HG02884 (cell line): ENCODE measurements at regions not wholly inside any gene's neighbourhood (a gene's known extent, or its start where the extent isn't known, plus 50 kb on each side); places are given as distances from the start of the nearest gene placed in this dataset.

Experiments
- ATAC-seq: cut with Tn5 transposase; IDR thresholded peaks from one replicate; pipeline ENCODE4 v1.9.1; 2021; ENCODE audit warnings: mild to moderate bottlenecking, moderate library complexity; ENCODE audit not compliant: unreplicated experiment

DNA sequence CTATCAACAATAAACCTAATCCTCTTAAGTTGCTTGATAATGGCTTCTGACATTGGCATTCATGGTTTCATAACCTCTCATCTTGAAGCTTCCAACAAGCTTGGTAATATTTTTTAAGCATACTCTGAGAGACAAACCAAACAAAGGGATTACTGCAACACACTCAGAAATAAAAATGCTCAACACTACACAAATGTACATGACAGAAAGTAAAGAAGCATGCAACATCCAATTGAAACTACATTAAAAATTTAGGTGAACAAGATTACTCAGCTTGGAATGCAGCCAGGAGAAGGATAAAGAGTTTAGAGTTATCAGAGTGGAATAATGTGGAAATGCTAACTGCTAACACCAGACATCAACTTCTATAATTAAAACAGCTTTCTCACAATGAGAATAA, 1136.6 kb upstream of the PABPC4L start:
- ATAC-seq = no peak

DNA sequence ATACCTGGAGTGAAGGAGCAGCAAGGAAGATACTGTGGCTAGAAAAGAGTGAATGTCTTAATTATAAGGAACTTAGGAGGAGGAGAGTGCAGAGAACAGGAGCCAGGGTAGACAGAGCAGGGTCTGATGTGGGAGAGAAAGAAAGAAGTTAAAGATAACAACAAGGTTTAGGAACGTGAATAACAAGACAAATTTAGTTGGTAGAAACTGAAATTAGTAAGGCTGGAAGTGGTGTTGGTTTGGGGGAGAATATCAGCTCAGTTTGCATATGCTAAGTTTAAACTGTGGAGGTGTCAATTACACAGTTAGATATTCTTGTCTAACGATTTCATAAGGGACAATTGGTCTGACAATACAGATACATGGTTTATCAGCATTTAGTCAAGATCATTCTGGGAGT, 1123.7 kb upstream of the PABPC4L start:
- no peak for ATAC-seq

DNA sequence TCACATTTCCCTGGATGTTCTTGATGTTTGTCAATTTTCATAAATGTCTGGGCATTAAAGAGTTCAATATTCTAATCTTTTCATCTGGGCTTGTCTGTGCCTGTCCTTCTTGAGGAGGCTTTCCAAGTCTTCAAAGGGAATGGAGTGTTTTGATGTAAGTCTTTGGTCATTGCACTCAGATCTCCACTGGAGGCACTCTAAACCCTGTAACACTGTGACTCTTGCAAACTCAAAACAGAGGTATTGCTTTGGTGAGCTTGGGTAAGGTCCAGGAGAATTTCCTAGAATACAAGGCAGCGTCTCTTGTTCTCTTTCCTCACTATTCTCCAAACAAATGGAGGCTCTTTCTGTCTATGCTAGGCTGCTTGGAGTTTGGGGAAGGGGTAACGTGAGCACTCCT, 1118.1 kb upstream of the PABPC4L start:
- no peak for ATAC-seq

DNA sequence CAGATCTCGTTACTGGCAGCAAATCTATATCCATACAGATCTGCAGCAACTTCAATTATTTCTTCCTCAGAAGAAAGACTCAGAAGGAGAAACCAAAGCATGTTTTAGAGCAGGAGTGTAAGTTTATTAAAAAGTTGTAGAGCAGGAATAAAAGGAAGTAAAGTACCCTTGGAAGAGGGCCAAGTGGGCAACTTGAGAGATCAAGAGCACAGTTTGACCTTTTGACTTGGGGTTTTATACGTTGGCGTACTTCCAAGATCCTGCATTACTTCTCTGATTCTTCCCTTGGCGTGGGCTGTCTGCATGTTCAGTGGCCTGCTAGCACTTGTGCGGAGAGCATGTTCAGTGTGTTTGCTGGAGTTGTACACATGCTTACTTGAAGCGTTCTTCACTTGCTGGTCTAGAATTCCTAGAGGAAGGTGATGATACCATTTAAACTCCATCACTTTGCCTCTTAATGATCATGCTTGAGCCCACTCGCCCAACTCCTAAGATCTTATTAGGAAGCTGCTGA, 1114.7 kb upstream of the PABPC4L start:
- no peak for ATAC-seq

DNA sequence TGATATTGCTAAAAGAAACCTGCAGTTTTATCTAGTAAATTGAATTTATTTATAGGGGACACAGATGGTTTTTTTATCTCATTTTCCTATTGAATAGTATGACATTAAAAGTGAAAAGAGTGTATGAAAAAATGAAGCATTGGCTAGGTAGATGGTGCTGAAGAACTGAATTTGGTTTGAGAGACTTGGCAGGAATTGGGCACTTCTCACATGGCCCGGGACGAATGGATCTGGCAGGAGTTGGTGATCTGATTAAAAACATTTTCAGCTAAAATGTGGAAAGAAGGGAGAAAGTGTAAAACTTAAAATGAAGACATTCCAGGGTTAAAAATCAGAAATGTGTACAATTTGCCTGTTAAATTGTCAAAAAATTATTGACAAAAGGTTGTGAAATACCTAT, 1088.5 kb upstream of the PABPC4L start:
- ATAC-seq = no peak

DNA sequence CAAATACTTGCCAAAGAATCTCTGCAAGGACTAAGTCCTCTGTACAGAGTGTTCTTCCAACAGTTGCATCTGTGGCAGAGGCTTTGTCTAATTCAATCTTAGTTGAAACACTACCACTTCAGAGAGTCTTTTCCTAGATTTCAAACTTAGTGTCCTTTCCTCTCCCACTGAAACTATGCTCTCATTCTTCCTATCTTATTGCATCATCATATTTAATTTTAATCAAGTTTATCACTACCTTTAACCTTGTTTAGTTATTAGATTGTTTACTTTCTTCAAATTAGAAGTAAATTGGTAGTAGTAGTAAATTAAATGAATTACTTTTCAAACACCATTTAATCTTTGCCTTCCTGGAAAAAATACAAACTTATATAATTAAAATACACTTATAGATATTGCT, 1082.3 kb upstream of the PABPC4L start:
- ATAC-seq = no peak

DNA sequence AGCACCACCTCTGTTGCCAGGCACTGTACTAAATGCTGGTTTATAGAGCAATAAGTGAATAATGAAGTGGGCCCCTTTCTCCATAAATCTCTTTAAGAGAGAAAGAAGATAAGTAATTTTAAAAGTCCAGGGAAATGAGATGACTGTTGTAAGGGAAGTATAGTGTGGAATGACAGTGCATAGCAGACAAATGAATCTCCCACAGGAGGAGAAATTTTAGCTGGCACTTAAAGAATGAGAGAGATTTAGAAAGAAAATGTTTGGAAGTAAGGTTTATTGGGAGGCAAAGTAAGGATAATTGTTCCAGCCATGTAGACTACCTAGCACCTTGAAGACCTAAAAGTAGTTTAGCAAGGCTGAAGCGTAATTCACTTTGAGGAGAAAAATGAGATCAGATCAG, 1081.1 kb upstream of the PABPC4L start:
- no peak for ATAC-seq

DNA sequence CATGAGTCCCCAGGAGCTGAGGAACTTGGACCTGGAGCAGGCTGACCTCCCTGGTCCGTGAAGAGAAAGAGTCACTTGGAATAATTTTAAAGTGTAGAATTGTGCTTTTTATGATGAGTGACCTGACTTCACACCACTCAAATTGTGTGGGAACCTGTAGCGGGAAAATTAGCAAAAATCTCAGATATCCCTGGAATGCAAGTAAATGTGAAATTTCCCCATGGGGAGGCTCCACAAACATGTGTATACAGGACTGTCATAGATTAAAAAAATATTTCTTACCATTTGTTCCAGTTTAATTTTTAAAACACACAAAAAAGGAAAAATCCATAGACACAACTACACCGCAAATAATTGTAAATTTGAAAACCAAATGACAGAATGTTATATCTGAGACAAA, 1079.6 kb upstream of the PABPC4L start:
- ATAC-seq = no peak

DNA sequence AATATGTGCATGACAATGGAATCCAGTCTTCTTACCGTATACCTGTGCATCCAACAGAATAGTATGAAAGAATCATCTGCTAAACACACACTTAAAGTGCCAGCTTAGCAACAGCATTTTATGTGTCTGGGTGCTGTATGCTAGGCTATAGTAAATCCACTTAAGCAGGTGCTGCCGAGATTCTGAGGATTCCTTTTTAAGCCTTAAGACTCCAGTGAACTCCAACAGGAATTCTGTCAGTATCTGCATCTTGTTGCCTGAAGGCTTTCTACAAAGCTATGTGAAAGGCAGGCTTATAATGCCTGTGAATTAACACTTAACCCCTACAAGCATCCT, 1076.4 kb upstream of the PABPC4L start:
- ATAC-seq = no peak

DNA sequence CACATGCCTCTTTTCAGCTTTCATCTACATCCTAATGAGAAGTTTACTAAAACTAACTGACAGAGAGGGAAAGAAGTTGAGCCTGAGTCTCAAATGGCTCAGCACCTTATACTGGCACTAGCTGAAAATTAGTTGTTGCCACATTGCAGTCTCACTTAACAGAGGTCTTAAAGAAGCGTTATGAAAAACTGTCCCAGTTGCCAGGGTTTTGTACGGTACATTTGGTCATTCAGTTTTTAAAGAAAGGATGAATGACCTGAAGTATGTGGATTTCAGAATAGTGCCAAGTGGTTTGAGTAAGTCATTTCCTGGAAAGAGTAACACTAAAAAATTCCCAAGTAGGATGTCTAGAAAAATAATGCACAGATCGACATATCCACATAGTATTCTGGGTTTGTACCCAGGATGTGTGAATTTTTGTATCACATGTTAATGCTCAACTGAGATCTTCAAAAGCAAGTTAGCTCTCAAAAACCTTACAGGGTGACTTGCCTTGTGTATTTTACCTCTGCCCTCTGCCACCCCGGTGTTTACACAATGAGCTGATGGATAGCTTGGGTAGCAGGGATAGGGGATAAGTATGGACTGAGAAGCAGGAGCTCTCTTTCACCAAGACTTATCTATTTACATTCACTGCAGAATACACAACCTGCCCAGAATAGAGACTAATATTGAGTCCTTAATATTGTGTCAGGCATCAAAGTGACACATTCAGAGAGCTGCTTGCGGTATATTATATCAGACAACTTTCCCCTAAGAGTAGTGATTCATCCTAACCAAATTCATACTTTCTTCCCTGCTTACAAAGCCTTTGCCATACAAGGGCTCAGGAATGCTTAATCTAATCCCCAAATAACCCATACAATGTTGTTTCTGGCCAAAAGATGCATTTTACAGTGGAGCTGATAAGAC, 1075.7 kb upstream of the PABPC4L start:
- no peak for ATAC-seq

DNA sequence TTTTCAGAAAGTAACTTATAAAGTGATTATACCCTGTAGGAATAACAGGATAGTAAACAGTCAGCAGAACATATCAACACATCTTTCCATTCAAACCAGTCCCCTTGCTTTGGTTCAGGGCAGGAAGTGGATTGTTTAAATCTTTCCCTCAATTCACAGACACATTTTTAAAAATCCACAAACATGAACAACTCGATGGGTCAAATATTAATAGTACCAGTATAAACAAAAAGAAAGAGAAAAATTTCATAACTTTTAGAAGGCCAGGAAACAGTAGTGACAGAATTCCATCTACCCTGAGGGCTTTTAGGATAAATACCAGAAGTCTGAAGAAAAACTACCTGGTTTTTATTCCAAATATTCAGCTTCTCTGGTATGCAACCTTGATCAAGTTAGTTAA, 1072.8 kb upstream of the PABPC4L start:
- no peak for ATAC-seq

DNA sequence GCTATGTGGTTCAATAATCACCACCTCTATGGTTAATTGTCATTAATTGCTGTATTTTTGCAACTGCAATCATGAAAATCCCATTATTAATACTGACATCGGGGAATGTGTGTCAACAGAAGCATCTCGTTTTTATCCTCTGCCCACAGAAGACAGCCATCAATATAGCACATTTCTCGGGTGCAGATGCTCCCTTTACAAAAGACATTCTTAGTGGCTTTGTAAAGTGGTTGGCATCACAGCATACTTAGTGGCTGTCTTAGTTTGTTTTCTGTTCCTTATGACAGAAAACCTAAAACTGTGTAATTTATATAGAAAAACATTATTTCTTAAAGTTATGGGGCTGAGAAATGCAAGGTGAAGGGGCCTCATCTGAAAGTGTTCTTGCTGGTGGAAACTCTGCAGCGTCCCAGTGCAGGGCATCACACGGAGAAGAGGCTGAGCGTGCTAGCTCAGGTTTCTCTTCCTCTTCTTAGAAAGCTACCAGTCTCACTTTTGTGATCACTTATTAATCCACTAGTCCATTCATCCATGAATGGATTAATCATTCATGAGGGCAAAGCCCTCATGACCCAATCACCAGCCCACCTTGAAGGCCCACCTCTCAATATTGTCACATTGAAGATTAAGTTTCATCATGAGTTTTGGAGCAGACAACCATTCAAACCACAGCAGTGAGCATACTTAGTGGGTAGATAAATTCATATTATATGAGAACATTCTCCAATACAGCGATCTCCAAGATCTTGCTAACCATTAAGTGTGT, 1067.7 kb upstream of the PABPC4L start:
- ATAC-seq = no peak

DNA sequence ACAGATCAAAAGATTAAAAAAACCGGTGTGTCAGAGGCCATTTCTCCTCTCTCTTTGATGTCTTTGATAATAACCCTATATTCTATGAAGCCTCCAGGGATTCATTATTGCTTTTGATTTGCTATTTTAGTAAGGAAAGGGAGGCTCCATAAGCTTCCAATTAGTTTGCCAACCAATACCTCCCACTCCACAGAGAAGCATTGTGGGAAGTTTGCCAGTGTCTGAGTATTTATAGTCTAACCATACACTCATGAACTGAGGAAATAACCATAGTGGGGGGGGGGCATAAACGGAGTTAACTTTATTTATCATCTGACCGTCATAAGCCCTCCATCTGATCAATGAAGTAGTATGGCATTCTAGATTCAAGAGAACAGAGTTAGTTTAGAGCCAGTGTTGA, 1066.8 kb upstream of the PABPC4L start:
- no peak for ATAC-seq

DNA sequence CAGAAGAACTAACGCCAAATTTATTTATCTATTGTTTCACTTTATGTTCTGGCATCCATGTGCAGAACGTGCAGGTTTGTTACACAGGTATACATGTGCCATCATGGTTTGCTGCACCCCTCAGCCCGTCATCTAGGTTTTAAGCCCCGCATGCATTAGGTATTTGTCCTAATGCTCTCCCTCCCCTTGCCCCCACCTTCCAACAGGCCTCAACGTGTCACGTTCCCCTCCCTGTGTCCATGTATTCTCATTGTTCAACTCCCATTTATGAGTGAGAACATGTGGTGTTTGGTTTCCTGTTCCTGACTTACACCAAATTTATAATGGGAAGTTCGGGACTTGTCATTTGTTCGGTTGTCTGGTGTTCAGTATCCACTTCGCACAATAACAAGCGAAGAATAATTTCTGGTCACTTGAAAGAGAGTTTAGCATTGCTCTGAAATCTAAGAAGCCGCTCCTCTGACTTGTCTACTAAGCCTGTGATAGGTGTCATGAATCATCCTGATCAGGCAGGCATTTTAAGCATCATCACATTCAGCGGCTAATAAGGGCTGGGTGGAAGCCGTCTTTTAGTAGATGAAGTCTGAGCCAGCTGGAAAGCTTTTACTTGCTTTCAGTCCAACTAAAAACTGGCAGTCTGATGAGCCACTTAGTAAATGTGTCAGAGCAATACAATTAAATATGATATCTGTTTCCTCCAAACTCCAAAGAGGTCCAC, 1065.7 kb upstream of the PABPC4L start:
- no peak for ATAC-seq

DNA sequence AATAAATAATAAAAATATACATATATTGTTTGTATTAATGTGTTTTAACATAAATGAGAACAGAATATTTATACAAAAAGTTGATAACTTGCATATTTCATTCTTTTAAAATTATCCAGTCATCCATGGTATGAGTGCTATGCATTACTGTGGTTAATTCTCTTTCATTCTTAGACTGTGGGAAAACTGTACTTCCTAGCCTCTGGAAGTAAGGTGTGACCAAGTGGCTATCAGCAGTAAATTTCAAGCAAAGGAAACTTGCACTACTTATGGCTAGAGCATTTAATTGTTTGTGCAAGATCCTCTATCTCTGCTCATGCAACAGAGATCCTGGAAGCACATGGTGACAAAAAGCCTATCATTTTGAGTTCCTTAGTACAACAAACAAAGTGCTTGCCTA, 1054.5 kb upstream of the PABPC4L start:
- ATAC-seq = no peak

DNA sequence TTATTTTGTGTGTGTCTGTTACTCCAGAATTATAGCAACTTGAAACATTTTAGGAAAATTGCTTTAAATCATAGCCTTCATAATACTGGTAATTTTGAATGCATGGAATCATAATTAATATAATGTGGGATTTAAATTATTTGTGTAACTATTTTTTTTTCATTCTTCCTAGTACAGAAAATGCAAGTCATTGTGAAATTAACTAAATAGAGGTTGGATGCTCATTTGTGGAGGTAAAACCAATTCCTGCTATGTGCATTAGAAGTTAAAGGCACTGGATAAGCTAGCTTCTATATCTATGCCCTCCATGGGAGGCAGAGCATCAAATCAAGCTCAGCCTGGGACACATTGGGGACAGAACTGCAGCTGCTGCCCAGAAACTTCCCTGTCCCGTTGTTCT, 1048.5 kb upstream of the PABPC4L start:
- no peak for ATAC-seq

DNA sequence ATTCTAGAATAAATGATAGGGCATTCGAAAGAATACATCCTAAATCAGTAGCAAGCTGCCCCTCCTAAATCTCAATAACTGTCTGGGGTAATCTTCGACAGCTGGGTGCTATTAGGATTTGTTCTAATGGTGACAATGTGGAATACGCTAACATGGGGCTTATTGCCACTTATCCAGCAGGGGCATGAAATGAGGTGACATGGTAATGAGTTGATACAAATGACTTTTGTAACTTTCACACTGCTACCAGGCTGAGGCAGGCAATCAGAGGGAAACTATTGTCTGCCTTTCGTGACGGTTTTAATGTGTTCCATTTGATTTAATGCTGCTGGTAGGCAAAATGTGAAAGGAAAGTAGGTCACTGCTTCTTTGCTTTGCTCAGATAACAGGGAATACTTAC, 1047.4 kb upstream of the PABPC4L start:
- ATAC-seq = no peak

DNA sequence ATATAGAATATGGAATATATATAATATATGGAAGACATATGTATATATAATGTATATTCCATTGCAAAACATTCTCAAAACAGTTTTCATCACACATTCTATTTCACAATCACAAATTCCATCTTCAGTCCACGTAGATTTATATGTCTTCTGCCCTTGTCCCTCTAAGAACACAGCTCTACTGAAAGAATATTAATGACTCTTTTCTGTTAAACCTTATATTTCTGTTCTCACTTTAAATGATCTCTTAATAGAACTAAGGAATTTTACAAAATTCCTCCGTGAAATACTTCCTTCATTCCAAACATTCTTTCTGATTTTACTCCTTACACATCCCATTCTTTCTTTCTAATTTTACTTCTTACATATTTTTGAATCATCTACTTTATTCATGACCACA, 1043.1 kb upstream of the PABPC4L start:
- no peak for ATAC-seq

DNA sequence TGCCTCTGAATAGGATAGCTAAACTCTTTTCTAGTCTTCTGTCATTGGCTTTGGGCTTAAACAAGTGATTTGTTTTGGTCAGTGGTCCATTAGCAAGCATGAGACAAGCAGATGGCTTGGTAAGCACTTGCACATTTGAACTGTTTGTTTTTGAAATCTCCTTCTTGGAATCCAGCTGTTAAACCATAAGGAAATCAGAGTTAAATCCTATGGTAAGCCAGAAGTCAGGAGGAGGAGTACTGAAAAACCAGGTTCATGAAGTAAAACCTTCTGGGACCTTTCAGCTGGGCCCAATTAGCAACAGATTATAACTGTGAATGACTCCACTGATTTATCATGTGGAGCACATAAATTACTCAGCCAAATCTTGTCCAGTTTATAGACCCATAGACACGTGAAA, 1042.5 kb upstream of the PABPC4L start:
- no peak for ATAC-seq

DNA sequence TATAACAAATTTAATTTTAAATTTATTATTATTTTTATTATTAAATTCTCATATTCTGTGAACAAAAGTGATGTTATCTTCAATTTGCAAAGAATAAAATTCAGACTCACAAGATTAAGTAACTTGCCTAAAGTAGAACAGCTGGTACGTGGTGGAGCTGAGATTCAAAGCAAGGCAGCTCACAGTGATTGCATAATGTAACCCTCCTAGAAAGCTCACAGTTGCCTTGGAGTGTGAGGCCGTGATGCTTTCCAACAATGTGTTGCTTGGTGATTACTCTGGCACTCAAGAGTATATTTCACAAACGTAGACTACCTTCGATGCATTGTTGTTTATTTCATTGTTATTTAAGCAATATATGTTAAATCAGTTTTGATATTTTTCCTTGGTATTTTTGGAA, 1039.2 kb upstream of the PABPC4L start:
- ATAC-seq = no peak

DNA sequence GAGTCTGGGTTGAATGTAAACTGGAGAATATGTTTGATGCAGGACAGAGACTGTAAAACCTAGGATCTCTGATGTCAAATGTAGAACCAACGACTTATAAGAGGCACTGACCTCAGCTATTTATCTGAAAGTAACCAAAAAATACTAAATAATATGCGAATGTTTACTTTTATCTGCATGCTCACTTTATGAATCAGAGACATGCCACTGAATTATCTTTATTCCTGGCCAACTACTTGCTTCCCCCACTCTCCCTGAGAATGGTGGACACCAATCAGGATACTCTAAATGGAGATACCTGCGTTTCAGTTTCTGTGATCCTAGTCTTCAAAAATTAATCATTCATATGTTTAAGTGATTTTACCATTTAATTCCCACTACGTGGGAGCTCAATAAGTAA, 1038.4 kb upstream of the PABPC4L start:
- no peak for ATAC-seq

DNA sequence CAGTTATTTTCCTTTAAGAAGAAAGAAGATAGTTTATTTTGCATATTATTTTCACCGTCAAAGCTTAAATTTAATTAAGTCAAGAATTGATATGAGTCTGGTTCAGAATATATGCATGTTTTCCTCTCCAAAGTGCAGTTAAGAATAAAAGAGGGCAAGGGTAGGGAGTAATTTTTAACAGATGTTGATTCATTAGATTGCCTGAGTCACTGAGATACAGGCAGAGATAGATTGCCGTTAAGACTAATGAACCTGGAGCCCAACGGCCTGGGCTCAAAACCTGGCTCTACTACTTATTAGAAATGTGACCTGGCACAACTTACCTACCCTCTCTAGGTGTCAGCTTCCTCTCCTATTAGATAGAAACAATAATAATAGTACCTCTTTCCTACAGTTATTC, 1037.4 kb upstream of the PABPC4L start:
- ATAC-seq = no peak
